ENCODE measurements at regions not wholly inside any gene's neighbourhood (a gene's known extent, or its start where the extent isn't known, plus 50 kb on each side); places are given as distances from the start of the nearest gene placed in this dataset.

GRCh38 chr5:84863020-84863419 is 478.3 kb upstream of the EDIL3 start:
- Histone ChIP-seq H3K27me3 (replicated peaks; ENCODE audit: insufficient read depth, low read length) (no peaks in the 10 kb centered on the region), H3K9ac (ENCODE audit: low read length) (no peak overlapping the region), H3K4me2 (ENCODE audit: low read depth, low read length) (no peak overlapping the region), H3F3A (ENCODE audit: insufficient read depth, low read length) (no peaks in the 10 kb centered on the region), H3K4me1 (ENCODE audit: low read length) (no peaks in the 10 kb centered on the region), H3K79me2 (ENCODE audit: low read length) (no peaks in the 10 kb centered on the region), H3K9me2 (replicated peaks; ENCODE audit: insufficient read depth, low read length) (no peaks in the 10 kb centered on the region), H3K4me3 (ENCODE audit: low read length) (no peak overlapping the region), H3K36me3 (replicated peaks; ENCODE audit: insufficient read depth, low read length) (no peaks in the 10 kb centered on the region), H4K20me1 (ENCODE audit: insufficient read depth, low read length) (no peaks in the 10 kb centered on the region), H2AFZ (ENCODE audit: low read length) (no peak overlapping the region), H3K9me3 (replicated peaks; ENCODE audit: insufficient read depth, low read length) (no peaks in the 10 kb centered on the region), H3K27ac (ENCODE audit: low read length) (no peak overlapping the region)
- TF ChIP-seq EZH2 (optimal IDR thresholded peaks at IDR 0.05; ENCODE audit: low read depth, low read length) (no peak), CTCF (IDR thresholded peaks at IDR 0.05; ENCODE audit: low read length) (no peak), EZH2phosphoT487 (IDR thresholded peaks at IDR 0.05; ENCODE audit: low read length) (no peak)
- DNase-seq: no peak

GRCh38 chr5:84862132-84862531 is 477.5 kb upstream of the EDIL3 start:
- Histone ChIP-seq H3K9me3 (replicated peaks; ENCODE audit: insufficient read depth, low read length) (no peaks in the 10 kb centered on the region), H3F3A (ENCODE audit: insufficient read depth, low read length) (no peaks in the 10 kb centered on the region), H3K27me3 (replicated peaks; ENCODE audit: insufficient read depth, low read length) (no peaks in the 10 kb centered on the region), H3K4me1 (ENCODE audit: low read length) (no peaks in the 10 kb centered on the region), H2AFZ (ENCODE audit: low read length) (no peak overlapping the region), H3K9me2 (replicated peaks; ENCODE audit: insufficient read depth, low read length) (no peaks in the 10 kb centered on the region), H3K9ac (ENCODE audit: low read length) (no peak overlapping the region), H4K20me1 (ENCODE audit: insufficient read depth, low read length) (no peaks in the 10 kb centered on the region), H3K79me2 (ENCODE audit: low read length) (no peaks in the 10 kb centered on the region), H3K27ac (ENCODE audit: low read length) (no peak overlapping the region), H3K4me3 (ENCODE audit: low read length) (no peak overlapping the region), H3K4me2 (ENCODE audit: low read depth, low read length) (no peak overlapping the region), H3K36me3 (replicated peaks; ENCODE audit: insufficient read depth, low read length) (no peaks in the 10 kb centered on the region)
- no peak for DNase-seq
- TF ChIP-seq EZH2phosphoT487 (IDR thresholded peaks at IDR 0.05; ENCODE audit: low read length): no peak

GRCh38 chr5:84861306-84861705 is 476.6 kb upstream of the EDIL3 start:
- H3K4me3 ChIP-seq (ENCODE audit: low read length): no peak overlapping the region
- no peak overlapping the region for H2AFZ ChIP-seq (ENCODE audit: low read length)
- H3K36me3 ChIP-seq (replicated peaks; ENCODE audit: insufficient read depth, low read length): no peaks in the 10 kb centered on the region
- H4K20me1 ChIP-seq (ENCODE audit: insufficient read depth, low read length): no peaks in the 10 kb centered on the region
- H3K9ac ChIP-seq (ENCODE audit: low read length): no peak overlapping the region
- no peaks in the 10 kb centered on the region for H3K79me2 ChIP-seq (ENCODE audit: low read length)
- no peaks in the 10 kb centered on the region for H3K9me3 ChIP-seq (replicated peaks; ENCODE audit: insufficient read depth, low read length)
- H3F3A ChIP-seq (ENCODE audit: insufficient read depth, low read length): no peaks in the 10 kb centered on the region
- H3K4me2 ChIP-seq (ENCODE audit: low read depth, low read length): no peak overlapping the region
- no peak overlapping the region for H3K27ac ChIP-seq (ENCODE audit: low read length)
- H3K27me3 ChIP-seq (replicated peaks; ENCODE audit: insufficient read depth, low read length): no peaks in the 10 kb centered on the region
- DNase-seq: no peak
- no peaks in the 10 kb centered on the region for H3K9me2 ChIP-seq (replicated peaks; ENCODE audit: insufficient read depth, low read length)
- H3K4me1 ChIP-seq (ENCODE audit: low read length): no peaks in the 10 kb centered on the region
- TF ChIP-seq CTCF (IDR thresholded peaks at IDR 0.05; ENCODE audit: low read length) (no peak), EZH2 (optimal IDR thresholded peaks at IDR 0.05; ENCODE audit: low read depth, low read length) (no peak), EZH2phosphoT487 (IDR thresholded peaks at IDR 0.05; ENCODE audit: low read length) (no peak)

GRCh38 chr5:84859056-84859455 is 474.4 kb upstream of the EDIL3 start:
- Histone ChIP-seq H3K79me2 (ENCODE audit: low read length) (no peaks in the 10 kb centered on the region), H3K27me3 (replicated peaks; ENCODE audit: insufficient read depth, low read length) (no peaks in the 10 kb centered on the region), H3K9me2 (replicated peaks; ENCODE audit: insufficient read depth, low read length) (no peaks in the 10 kb centered on the region), H3K4me2 (ENCODE audit: low read depth, low read length) (no peak overlapping the region), H3K9ac (ENCODE audit: low read length) (no peak overlapping the region), H3K4me3 (ENCODE audit: low read length) (no peak overlapping the region), H2AFZ (ENCODE audit: low read length) (no peak overlapping the region), H3K27ac (ENCODE audit: low read length) (no peak overlapping the region), H3K4me1 (ENCODE audit: low read length) (no peaks in the 10 kb centered on the region), H4K20me1 (ENCODE audit: insufficient read depth, low read length) (no peaks in the 10 kb centered on the region), H3F3A (ENCODE audit: insufficient read depth, low read length) (no peaks in the 10 kb centered on the region), H3K9me3 (replicated peaks; ENCODE audit: insufficient read depth, low read length) (no peaks in the 10 kb centered on the region), H3K36me3 (replicated peaks; ENCODE audit: insufficient read depth, low read length) (no peaks in the 10 kb centered on the region)
- no peak for TF ChIP-seq EZH2 (optimal IDR thresholded peaks at IDR 0.05; ENCODE audit: low read depth, low read length)
- no peak for TF ChIP-seq EZH2phosphoT487 (IDR thresholded peaks at IDR 0.05; ENCODE audit: low read length)
- no peak for TF ChIP-seq CTCF (IDR thresholded peaks at IDR 0.05; ENCODE audit: low read length)
- DNase-seq: no peak
